ENCODE measurements at regions not wholly inside any gene's neighbourhood (a gene's known extent, or its start where the extent isn't known, plus 50 kb on each side); places are given as distances from the start of the nearest gene placed in this dataset.

- Histone ChIP-seq H3K4me1 (replicated peaks; ENCODE audit: insufficient read depth) (no peaks in the 10 kb centered on the region), H2AFZ (no peak overlapping the region), H3K27ac (no peak overlapping the region), H3K4me3 (no peak overlapping the region), H3K9me3 (ENCODE audit: insufficient read depth, low read depth) (no peaks in the 10 kb centered on the region), H3K36me3 (ENCODE audit: low read depth) (no peaks in the 10 kb centered on the region), H3K79me2 (ENCODE audit: low read depth) (no peaks in the 10 kb centered on the region), H4K20me1 (ENCODE audit: insufficient read depth) (no peaks in the 10 kb centered on the region), H3K27me3 (ENCODE audit: insufficient read depth, low read depth) (no peaks in the 10 kb centered on the region), H3F3A (ENCODE audit: insufficient read depth, low read depth) (no peaks in the 10 kb centered on the region), H3K9me2 (ENCODE audit: insufficient read depth) (no peaks in the 10 kb centered on the region), H3K4me2 (no peak overlapping the region)
- no peak for DNase-seq
- BruUV-seq (replicated peaks): no TSS peak
- CTCF ChIA-PET: no interaction called here
- TF ChIP-seq CTCF (conservative IDR thresholded peaks at IDR 0.05) (no peak), EZH2 (IDR thresholded peaks at IDR 0.05; ENCODE audit: low read depth) (no peak)
- intact Hi-C loops (cut with micrococcal nuclease; ENCODE audit: unreplicated experiment): no loop called here
- POLR2A ChIA-PET (ENCODE audit: unreplicated experiment): no interaction called here
These were observed 248.0 kb downstream of the RASSF9 start for GRCh38 chr12:85588221-85588620.

GRCh38 chr12:85600841-85601240 is 235.4 kb downstream of the RASSF9 start:
- intact Hi-C loops (cut with micrococcal nuclease; ENCODE audit: unreplicated experiment): no loop called here
- Histone ChIP-seq H3K4me3 (no peak overlapping the region), H2AFZ (no peak overlapping the region), H3F3A (ENCODE audit: insufficient read depth, low read depth) (no peaks in the 10 kb centered on the region), H4K20me1 (ENCODE audit: insufficient read depth) (no peaks in the 10 kb centered on the region), H3K9me2 (ENCODE audit: insufficient read depth) (no peaks in the 10 kb centered on the region), H3K4me2 (no peak overlapping the region), H3K9me3 (ENCODE audit: insufficient read depth, low read depth) (no peaks in the 10 kb centered on the region), H3K27me3 (ENCODE audit: insufficient read depth, low read depth) (no peaks in the 10 kb centered on the region), H3K27ac (no peak overlapping the region), H3K79me2 (ENCODE audit: low read depth) (no peaks in the 10 kb centered on the region), H3K36me3 (ENCODE audit: low read depth) (no peaks in the 10 kb centered on the region), H3K4me1 (replicated peaks; ENCODE audit: insufficient read depth) (no peaks in the 10 kb centered on the region)
- no TSS peak for BruUV-seq (replicated peaks)
- POLR2A ChIA-PET (ENCODE audit: unreplicated experiment): no interaction called here
- CTCF ChIA-PET: no interaction called here
- TF ChIP-seq EZH2 (IDR thresholded peaks at IDR 0.05; ENCODE audit: low read depth) (no peak), CTCF (conservative IDR thresholded peaks at IDR 0.05) (no peak)
- DNase-seq: no peak

GRCh38 chr12:85603556-85603955 is 232.7 kb downstream of the RASSF9 start:
- no peak for DNase-seq
- H2AFZ ChIP-seq: no peak overlapping the region

More at GRCh38 chr12:85603556-85603955, 232.7 kb downstream of the RASSF9 start:
- Histone ChIP-seq H3K79me2 (ENCODE audit: low read depth) (no peaks in the 10 kb centered on the region), H3K9me3 (ENCODE audit: insufficient read depth, low read depth) (no peaks in the 10 kb centered on the region), H3K9me2 (ENCODE audit: insufficient read depth) (no peaks in the 10 kb centered on the region), H3K4me3 (no peak overlapping the region), H3K4me2 (no peak overlapping the region), H3F3A (ENCODE audit: insufficient read depth, low read depth) (no peaks in the 10 kb centered on the region), H3K36me3 (ENCODE audit: low read depth) (no peaks in the 10 kb centered on the region), H3K4me1 (replicated peaks; ENCODE audit: insufficient read depth) (no peaks in the 10 kb centered on the region), H3K27ac (no peak overlapping the region), H4K20me1 (ENCODE audit: insufficient read depth) (no peaks in the 10 kb centered on the region), H3K27me3 (ENCODE audit: insufficient read depth, low read depth) (no peaks in the 10 kb centered on the region)
- TF ChIP-seq CTCF (conservative IDR thresholded peaks at IDR 0.05): no peak
- TF ChIP-seq EZH2 (IDR thresholded peaks at IDR 0.05; ENCODE audit: low read depth): no peak
- ChIA-PET POLR2A (ENCODE audit: unreplicated experiment) (no interaction called here), CTCF (no interaction called here)
- intact Hi-C loops (cut with micrococcal nuclease; ENCODE audit: unreplicated experiment): no loop called here
- no TSS peak for BruUV-seq (replicated peaks)

Data from PC-9 (cell line).